ENCODE measurements at regions not wholly inside any gene's neighbourhood (a gene's known extent, or its start where the extent isn't known, plus 50 kb on each side); places are given as distances from the start of the nearest gene placed in this dataset.

- no peak for TF ChIP-seq TBP (CRISPR knock-in tag; IDR thresholded peaks at IDR 0.05)
- TF ChIP-seq DRAP1 (CRISPR knock-in tag; IDR thresholded peaks at IDR 0.05): no peak
These were observed 179.2 kb upstream of the ZC3H12C start (continued) for GRCh38 chr11:109914038-109914437.

- Histone ChIP-seq H3K4me2 (ENCODE audit: low read depth, low read length) (no peak overlapping the region), H3K9me3 (ENCODE audit: low read length) (no peaks in the 10 kb centered on the region), H3K4me3 (replicated peaks in 1 of 3; ENCODE audit: insufficient read depth in 1 of 3, low read depth in 2 of 3, low read length in 3 of 3) (no peak overlapping the region), H3K9ac (ENCODE audit: insufficient read depth, low read depth, low read length) (no peak overlapping the region), H3K79me2 (ENCODE audit: insufficient read depth, low read length) (no peaks in the 10 kb centered on the region), H2AFZ (ENCODE audit: low read length) (no peak overlapping the region), H3K4me1 (ENCODE audit: insufficient read depth, low read length) (no peaks in the 10 kb centered on the region), H3K27me3 (ENCODE audit: control insufficient read depth in 1 of 2, insufficient read depth in 2 of 2, low read length in 2 of 2) (no peaks in the 10 kb centered on the region), H4K20me1 (ENCODE audit: insufficient read depth, low read length) (no peaks in the 10 kb centered on the region), H3K36me3 (replicated peaks in 1 of 2; ENCODE audit: control insufficient read depth in 1 of 2, insufficient read depth in 2 of 2, low read length in 2 of 2) (no peaks in the 10 kb centered on the region), H3K27ac (ENCODE audit: extremely low read length, insufficient read depth, low read length) (no peak overlapping the region)
- no peak for ATAC-seq
- WGBS (ENCODE audit: low lambda C conversion rate): 3% methylated on average over 5 of the region's 5 CpGs
- BruUV-seq (replicated peaks): no TSS peak
- in situ Hi-C loops (cut with HindIII; ENCODE audit: extremely low pct_ligation_motif_present, low pct_unique_long_range_greater_than_20kb): no loop called here
- DNase-seq (ENCODE audit: low spot score): no peak
- no peak for FAIRE-seq
- POLR2A ChIA-PET: no interaction called here
- intact Hi-C loops (cut with micrococcal nuclease; ENCODE audit: unreplicated experiment): no loop called here
- CTCF ChIA-PET (ENCODE audit: low intra/inter-chr PET ratio, low total read pairs): no interaction called here
- no peak for TF ChIP-seq KMT2B (CRISPR knock-in tag; IDR thresholded peaks at IDR 0.05)
- no peak for TF ChIP-seq HBP1 (CRISPR knock-in tag; IDR thresholded peaks at IDR 0.05; ENCODE audit: low read depth)
- TF ChIP-seq ISL2 (CRISPR knock-in tag; IDR thresholded peaks at IDR 0.05): no peak
- no peak for TF ChIP-seq KAT8 (CRISPR knock-in tag; IDR thresholded peaks at IDR 0.05)
- no peak for TF ChIP-seq ZNF432 (CRISPR knock-in tag; IDR thresholded peaks at IDR 0.05; ENCODE audit: borderline replicate concordance)
- no peak for TF ChIP-seq ZNF281 (CRISPR knock-in tag; IDR thresholded peaks at IDR 0.05; ENCODE audit: borderline replicate concordance)
- no peak for TF ChIP-seq AKNA (CRISPR knock-in tag; IDR thresholded peaks at IDR 0.05; ENCODE audit: borderline replicate concordance)
- TF ChIP-seq CHD2 (IDR thresholded peaks at IDR 0.05; ENCODE audit: low read depth, low read length): no peak
- TF ChIP-seq ZBTB2 (CRISPR knock-in tag; IDR thresholded peaks at IDR 0.05; ENCODE audit: low read depth): no peak
These were observed 178.2 kb upstream of the ZC3H12C start for GRCh38 chr11:109914809-109915653.

All from HepG2 (cell line).